ENCODE measurements at regions not wholly inside any gene's neighbourhood (a gene's known extent, or its start where the extent isn't known, plus 50 kb on each side); places are given as distances from the start of the nearest gene placed in this dataset.
"Not testable (repeated sequence)": the region's sequence is repeated elsewhere in the genome, so short reads cannot be mapped to it uniquely, and the experiment has no call there.

DNA sequence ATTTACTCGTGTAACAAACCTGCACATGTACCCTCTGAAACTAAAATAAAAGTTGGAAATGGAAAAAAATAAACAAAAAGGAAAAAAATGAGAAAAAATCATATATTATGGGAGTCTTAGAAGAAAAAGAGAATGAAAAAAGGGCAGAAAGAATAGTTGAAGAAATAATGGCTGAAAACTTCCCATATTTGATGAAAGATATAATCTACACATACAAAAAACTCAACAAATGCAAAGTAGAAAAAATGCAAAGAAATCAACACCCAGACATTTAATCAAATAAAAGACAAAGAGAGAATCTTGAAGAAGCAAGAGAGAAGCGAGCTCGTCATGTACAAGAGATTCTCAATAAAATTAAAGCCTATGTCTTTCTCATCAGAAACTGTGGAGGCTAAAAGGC, 73.8 kb downstream of the SLC25A46 start:
- DNase-seq = no peak

GRCh38 chr5:110815916-110816605, 77.3 kb downstream of the SLC25A46 start:
- DNase-seq = no peak

DNA sequence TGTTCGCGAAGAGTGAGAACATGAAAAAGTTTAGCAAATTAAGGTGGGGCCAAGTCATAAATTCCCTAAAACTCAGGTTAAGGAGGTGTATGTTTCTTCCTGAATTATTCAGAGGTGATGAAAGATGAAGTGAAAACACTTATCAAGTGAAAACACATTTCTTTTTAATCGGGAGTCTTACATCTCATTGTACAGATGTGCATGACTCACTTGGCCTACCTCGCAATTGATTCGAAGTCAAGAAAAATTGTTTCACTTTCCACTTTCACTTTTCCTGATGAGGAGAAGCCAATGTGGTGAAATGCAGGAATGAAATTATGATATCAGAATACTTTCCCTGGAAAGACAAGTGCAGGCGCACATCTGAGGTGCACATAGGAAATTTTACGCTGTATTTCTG, 78.7 kb downstream of the SLC25A46 start:
- no peak for DNase-seq

DNA sequence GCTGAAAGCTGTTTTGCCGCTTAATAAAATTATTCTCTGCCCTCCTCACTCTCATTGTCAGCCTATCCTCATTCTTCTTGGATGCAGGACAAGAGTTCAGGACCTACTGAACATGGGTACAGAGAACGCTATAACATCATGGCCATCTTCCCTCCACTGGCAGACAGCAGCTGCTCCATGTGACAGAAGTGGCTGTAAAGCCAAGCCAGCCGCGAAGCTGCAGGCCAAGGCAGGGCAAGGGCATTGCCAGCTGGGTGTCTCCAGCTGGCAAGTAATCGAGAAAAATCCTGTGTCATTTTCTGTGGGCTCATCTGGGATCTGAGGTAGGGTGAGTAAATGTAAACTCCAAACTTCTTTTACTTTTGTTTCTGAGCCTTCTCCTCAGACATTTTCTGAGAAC, 84.8 kb downstream of the SLC25A46 start:
- peak; percentile 7 for DNase-seq

DNA sequence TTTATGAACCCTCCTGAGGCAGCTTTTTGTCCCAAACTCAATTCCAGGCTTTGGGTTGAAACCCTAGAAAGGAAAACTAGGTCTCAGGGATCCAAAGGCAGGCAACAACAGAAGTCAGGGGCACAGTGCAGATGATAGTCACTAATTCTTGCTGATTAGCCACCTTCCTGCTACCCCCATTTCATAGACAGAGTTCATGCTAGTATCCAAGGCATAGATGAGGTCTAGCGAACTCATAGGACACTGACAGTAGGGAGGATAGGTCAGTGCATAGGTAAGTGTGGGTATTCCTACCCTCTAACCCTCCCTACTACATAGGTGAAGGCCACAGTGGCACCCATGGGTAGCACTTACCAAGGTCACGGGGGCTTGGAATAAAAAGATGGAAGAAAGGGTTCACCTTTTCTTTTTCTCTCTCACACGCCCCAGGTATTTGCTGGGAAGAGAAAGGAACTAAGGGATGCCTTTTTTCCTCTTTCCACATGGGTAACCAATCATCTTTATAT, 86.2 kb downstream of the SLC25A46 start:
- DNase-seq = no peak

DNA sequence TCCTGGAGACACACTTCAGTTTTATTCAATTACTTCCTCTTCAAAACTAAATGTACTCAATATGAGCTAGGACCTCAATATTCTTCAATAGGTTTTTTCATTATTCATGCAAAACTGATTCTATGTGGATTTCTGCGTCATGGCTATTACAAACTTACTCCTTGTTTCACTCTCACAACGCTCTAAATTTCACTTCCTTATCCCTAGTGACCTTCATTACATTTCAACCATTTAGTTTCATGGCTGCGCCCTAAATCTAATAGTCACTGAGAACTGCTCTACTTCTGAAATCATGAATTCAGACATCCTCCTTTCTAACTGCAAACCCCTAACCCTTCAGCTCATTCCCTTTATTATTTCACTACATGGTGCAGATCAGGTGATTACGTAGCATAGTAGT, 93.9 kb downstream of the SLC25A46 start:
- DNase-seq = no peak

GRCh38 chr5:110834933-110835332, 96.1 kb downstream of the SLC25A46 start:
- not testable (repeated sequence) for DNase-seq

GRCh38 chr5:110836851-110837250, 98.0 kb downstream of the SLC25A46 start:
- no peak for DNase-seq

DNA sequence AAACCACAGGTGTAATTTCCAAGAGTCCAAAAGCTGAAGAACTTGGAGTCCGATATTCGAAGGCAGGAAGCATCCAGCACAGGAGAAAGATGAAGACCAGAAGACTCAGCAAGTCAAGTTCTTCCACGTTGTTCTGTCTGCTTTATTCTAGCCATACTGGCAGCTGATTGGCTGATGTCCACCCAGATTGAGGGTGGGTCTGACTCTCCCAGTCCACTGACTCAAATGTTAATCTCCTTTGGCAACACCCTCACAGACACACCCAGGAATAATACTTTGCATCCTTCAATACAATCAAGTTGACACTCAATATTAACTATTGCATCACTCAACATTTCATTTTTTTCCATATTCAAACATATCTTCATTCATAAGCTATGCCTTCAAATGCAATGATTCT, 99.5 kb downstream of the SLC25A46 start:
- DNase-seq = not testable (repeated sequence)

DNA sequence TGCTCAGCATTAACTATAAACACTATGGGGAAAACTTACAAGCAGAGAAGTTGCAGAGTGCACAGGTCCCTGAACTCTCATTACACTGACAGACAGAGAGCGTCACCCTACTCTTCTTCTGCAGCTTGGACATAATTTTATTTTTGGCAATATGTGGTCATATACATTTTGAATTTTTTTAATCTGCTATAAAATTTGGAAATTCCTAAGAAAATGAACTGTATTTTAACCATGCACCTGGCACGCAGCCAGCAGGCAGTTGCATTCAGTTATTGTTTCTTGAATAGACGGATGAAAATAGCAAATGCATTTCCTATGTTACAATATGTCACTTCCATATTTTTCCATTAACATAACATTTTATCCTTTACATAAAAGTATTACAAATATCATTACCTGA, 100.2 kb downstream of the SLC25A46 start:
- no peak for DNase-seq

DNA sequence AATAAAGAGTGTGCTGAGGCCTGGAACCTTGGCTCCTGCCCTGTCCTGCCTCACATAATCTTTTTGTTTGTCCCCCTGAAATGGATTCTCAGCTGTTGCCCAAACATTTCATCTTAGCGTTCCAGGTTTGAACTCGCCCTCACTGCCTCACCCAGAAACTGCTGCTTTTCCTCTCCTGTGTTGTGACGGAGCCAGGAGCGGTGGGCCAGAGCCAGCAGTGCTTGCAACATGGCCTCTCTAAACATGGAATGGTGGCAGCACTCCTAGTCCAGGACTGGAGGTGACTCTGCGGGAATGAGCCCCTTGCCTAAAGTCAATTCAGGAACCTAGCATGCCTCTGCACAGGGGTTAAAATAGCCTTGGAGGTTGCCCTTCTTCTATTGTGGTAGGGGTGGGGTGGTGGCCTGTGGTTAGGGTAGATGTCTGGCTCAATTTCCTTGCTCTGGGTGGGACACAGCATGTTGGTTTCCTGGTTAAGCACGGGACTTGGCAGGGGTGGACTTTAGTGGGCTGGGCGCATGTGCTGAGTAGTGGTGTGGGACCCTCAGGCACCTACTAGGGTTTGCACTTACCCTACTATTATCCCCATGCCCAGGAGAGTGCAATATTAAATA, 101.6 kb downstream of the SLC25A46 start:
- DNase-seq = no peak

DNA sequence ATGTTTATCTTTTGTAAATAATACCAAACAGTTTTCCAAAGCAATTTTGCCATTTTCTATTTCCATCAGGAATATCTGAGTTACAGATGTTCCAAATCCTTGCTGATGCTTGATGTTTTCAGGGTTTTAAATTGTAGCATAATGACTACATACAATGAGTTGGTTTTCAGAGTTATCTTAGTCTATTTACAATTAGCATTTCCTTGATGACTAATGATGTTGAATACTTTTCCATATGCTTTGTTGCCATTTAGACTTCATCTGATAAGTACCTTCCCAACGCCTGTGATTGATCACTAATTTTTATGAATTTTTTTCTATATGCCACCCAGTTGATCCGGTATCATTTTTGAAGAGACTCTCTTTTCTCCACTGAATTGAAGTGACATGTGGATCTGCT, 102.3 kb downstream of the SLC25A46 start:
- DNase-seq = no peak

- DNase-seq = no peak
Measured at GRCh38 chr5:110842948-110843347, 104.1 kb downstream of the SLC25A46 start.

GRCh38 chr5:110844251-110844650, 105.4 kb downstream of the SLC25A46 start:
- no peak for DNase-seq

DNA sequence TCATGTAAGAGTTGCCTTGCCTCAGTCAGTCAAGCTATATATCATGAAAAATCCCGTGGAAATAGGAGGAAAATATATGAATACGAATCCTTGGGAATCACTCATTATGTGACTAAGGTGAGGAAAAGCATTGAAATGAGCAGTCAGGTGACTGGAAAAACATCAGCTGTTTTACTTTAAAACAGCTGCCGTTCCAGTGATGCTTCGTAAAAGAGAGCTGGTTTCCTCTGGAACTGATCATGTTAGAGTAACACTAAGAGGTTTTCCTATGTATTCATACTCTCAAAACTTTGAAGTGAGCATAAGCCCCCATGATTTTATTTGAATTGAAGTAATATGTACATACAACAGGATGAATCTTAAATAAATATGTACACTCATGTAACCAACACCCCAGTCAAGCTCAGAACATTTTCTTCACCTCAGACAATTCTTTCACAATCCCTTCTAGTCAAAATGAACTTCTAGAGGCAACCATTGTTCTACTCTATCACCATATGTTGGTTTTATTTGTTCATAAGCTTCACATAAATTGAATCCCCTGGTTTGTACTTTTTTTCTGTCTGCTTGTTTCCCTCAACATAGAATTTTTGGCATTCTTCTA, 107.7 kb downstream of the SLC25A46 start:
- DNase-seq = no peak

DNA sequence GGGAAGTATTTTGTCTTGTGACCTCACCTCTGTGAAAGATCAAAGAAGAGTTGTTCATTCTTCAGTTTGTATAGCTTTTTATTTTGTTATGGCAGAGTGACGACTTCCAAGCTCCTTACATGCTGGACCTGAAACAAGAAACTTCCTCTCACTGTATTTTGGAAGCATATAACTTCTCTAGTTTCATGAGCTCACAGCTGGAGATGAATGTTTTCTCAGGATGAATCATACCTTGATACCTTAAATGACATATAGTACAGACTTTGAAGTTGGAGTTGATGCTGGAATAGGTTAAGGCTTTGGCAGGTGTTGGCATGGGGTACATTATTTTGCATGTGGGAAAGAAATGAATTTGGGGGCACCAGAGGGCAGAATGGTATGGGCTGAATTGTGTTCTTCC, 112.5 kb downstream of the SLC25A46 start:
- no peak for DNase-seq

- DNase-seq = no peak
Measured at GRCh38 chr5:110852053-110852452, 113.2 kb downstream of the SLC25A46 start.

DNA sequence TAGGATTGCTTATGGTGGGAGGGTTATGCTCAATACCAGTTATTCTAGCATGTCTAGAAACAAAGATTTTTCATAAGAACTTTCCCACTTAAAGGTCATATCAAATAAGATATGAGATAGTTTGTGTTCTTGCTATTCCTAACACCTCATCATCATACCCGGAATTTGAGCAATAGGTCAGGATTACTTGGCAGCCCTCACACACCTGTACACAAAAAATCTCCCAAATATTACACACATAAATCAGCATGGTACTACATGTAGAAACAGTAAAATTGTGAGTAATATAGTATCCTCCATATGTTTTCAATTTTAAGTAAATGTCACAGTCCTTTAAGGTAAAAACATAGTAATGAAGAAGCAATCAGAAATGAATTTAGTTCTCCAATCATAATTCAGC, 113.7 kb downstream of the SLC25A46 start:
- DNase-seq = no peak

DNA sequence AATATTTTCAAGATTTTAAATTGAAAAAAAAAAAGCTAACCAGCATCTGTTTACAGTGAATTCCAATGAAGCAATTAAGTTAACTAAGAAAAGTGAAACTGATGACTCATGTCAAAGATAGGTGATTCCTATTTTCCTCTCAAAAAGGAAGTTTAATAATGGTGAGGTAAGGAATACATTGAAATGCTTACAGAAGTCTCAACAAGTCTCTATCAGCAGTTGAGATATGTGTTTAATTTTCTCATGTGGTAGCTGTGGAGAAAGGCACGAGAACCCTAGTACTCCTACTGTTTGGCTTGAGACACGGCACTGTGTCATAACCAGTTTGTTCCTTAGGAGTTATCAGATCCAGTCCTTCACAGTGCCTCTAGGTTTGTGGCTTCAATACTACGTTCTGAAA, 114.5 kb downstream of the SLC25A46 start:
- no peak for DNase-seq

DNA sequence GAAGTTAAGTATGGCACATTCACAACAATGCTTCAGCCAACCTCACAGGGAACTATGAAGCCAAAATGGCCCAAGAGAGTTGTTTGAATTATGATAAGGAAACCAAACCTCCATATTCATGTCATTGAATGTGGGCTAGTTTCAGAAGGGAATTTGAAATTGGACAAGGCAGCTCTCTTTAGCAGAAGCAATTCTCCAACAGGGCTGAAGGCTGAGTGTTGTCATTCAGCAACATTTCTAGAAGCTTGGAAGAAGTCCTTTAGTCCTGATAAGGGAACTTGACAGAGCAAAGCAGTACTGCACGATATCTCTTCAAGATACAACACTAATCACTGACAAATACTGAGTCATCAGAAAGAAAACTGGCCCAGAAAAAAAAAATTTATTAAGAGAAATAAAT, 115.4 kb downstream of the SLC25A46 start:
- no peak for DNase-seq

GRCh38 chr5:110855961-110856360, 117.2 kb downstream of the SLC25A46 start:
- DNase-seq = no peak

DNA sequence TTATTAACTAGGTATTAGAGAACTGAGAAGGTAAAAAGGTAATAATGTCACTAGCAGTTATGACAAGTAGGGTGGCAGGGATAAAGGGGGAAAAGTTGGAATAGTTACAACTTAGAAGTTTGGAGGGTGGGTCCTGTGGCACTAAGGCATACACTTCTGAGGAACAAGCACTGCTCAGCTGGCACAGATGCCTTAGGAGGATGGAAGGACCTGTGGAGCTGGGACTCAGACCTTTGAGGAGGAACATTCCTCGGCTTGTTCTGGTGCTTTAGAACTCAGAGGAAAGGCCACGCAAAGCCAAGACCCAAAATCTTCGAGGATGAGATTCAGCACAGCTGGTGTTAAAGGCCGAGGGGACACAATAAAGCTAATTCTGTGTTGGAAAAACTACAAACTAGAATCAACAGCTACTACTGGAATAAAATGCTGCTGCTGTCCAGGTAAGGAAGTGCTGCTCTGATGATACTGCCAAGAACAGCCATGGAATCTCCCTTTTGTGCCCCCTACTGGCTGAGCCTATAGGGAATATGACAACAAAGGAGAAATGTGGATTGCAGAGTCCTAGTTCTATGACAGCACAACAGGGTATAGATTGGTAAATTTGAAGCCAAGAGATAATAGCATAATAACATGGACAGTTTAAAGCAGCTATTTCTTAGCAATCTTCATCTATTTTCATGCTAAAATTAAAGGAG, 126.7 kb downstream of the SLC25A46 start:
- no peak for DNase-seq

DNA sequence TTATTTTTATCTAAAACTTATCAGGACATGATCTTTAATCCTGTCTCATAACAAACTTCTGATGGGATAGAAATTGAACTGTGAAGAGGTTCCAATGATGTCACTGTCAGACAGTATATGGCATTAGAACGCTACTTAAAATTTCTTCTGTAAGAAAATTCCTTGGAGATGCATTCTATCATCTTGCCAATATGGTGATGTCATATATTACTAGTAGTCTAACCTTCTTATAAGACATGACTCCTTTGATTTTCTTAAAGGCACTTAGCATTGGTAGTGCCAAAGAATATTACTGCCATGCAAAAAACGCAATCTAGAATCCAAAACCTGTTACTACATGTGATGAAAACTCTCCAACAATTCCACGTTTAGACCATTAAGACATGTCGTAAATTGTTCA, 131.1 kb downstream of the SLC25A46 start:
- no peak for DNase-seq

- DNase-seq = no peak
Measured at GRCh38 chr5:110872200-110872599, 133.4 kb downstream of the SLC25A46 start.

Measured in NCI-H446 treated with DMSO at 0.1 percent for 48 hours (cell line).